Fibroblast of skin of left biceps (primary cell): ENCODE measurements at regions not wholly inside any gene's neighbourhood (a gene's known extent, or its start where the extent isn't known, plus 50 kb on each side); places are given as distances from the start of the nearest gene placed in this dataset.
A peak's percentile ranks its signal among the peaks of the same experiment; 100 is the strongest.
"Not testable (repeated sequence)": the region's sequence is repeated elsewhere in the genome, so short reads cannot be mapped to it uniquely, and the experiment has no call there.

Experiments used
- DNase-seq, 2 experiments: peaks; one replicate each; pipeline ENCODE4 v3.0.0-alpha.2; 2013; ENCODE audit warnings: low read depth in 2 of 2

GRCh38 chr2:220337611-220338440 is 710.4 kb downstream of the SLC4A3 start:
- no peak for DNase-seq

- DNase-seq = no peak
Observed at GRCh38 chr2:220341014-220341413, 713.6 kb downstream of the SLC4A3 start.

GRCh38 chr2:220346919-220347318 is 719.5 kb downstream of the SLC4A3 start:
- DNase-seq = no peak

GRCh38 chr2:220347626-220348025 is 720.2 kb downstream of the SLC4A3 start:
- DNase-seq = no peak

GRCh38 chr2:220348206-220348605 is 720.8 kb downstream of the SLC4A3 start:
- DNase-seq = no peak

GRCh38 chr2:220353897-220354296 is 726.5 kb downstream of the SLC4A3 start:
- no peak for DNase-seq

- DNase-seq = no peak
Observed at GRCh38 chr2:220356076-220356475, 728.6 kb downstream of the SLC4A3 start.

- peak in 1 of 2 experiments; percentile 13 for DNase-seq
Observed at GRCh38 chr2:220365023-220365422, 737.6 kb downstream of the SLC4A3 start.

GRCh38 chr2:220366765-220367164 is 739.3 kb downstream of the SLC4A3 start:
- DNase-seq = no peak

GRCh38 chr2:220370764-220371163 is 743.3 kb downstream of the SLC4A3 start:
- no peak for DNase-seq

GRCh38 chr2:220371211-220371610 is 743.8 kb downstream of the SLC4A3 start:
- DNase-seq = no peak

GRCh38 chr2:220373878-220374277 is 746.4 kb downstream of the SLC4A3 start:
- DNase-seq = peak in 1 of 2 experiments; percentile 24

- DNase-seq = no peak
Observed at GRCh38 chr2:220374282-220374681, 746.9 kb downstream of the SLC4A3 start.

- no peak for DNase-seq
Observed at GRCh38 chr2:220377482-220378155, 750.2 kb downstream of the SLC4A3 start.

- DNase-seq = not testable (repeated sequence)
Observed at GRCh38 chr2:220387758-220388157, 760.3 kb downstream of the SLC4A3 start.

- DNase-seq = no peak
Observed at GRCh38 chr2:220393711-220394110, 766.3 kb downstream of the SLC4A3 start.

- no peak for DNase-seq
Observed at GRCh38 chr2:220394433-220394832, 767.0 kb downstream of the SLC4A3 start.

- DNase-seq = peak in 1 of 2 experiments; percentile 4
Observed at GRCh38 chr2:220396287-220396686, 768.9 kb downstream of the SLC4A3 start.

- DNase-seq = no peak
Observed at GRCh38 chr2:220410296-220410695, 782.9 kb downstream of the SLC4A3 start.

- no peak for DNase-seq
Observed at GRCh38 chr2:220417503-220417902, 790.1 kb downstream of the SLC4A3 start.

- no peak for DNase-seq
Observed at GRCh38 chr2:220419647-220420046, 792.2 kb downstream of the SLC4A3 start.

- DNase-seq = no peak
Observed at GRCh38 chr2:220420820-220421219, 793.4 kb downstream of the SLC4A3 start.

- DNase-seq = no peak
Observed at GRCh38 chr2:220422676-220423075, 795.2 kb downstream of the SLC4A3 start.
